NCI-H226 (cell line): ENCODE measurements at regions not wholly inside any gene's neighbourhood (a gene's known extent, or its start where the extent isn't known, plus 50 kb on each side); places are given as distances from the start of the nearest gene placed in this dataset.

Source experiments
- DNase-seq: peaks from one replicate; pipeline ENCODE4 v3.0.0-alpha.2; 2015

GRCh38 chrX:98654565-98654964 lies 1755.5 kb downstream of the PCDH19 start:
- no peak for DNase-seq
